ENCODE measurements at regions not wholly inside any gene's neighbourhood (a gene's known extent, or its start where the extent isn't known, plus 50 kb on each side); places are given as distances from the start of the nearest gene placed in this dataset.
A peak's percentile ranks its signal among the peaks of the same experiment; 100 is the strongest.

GRCh38 chr17:73851921-73852320, 207.7 kb upstream of the SDK2 start (continued):
- peak; percentile 39 for TF ChIP-seq USF2 (CRISPR knock-in tag; IDR thresholded peaks at IDR 0.05)
- TF ChIP-seq ZNF24 (IDR thresholded peaks at IDR 0.05) = no peak

- Histone ChIP-seq H3K4me1 (replicated peaks in 1 of 2; ENCODE audit: control insufficient read depth in 2 of 2, insufficient read depth in 2 of 2, low read length in 2 of 2) (no peaks in the 10 kb centered on the region), H4K20me1 (replicated peaks; ENCODE audit: control insufficient read depth, insufficient read depth, low read length) (no peaks in the 10 kb centered on the region), H3K27me3 (ENCODE audit: control insufficient read depth in 2 of 2, insufficient read depth in 2 of 2, low read length in 2 of 2) (no peaks in the 10 kb centered on the region; a peak in 1 of 5 replicates), H3K4me3 (no peak overlapping the region), H3K36me3 (ENCODE audit: control insufficient read depth, insufficient read depth, low read length) (no peaks in the 10 kb centered on the region), H3K9ac (ENCODE audit: insufficient read depth in 1 of 2, low read depth in 2 of 2, low read length in 2 of 2) (no peak overlapping the region), H3K27ac (ENCODE audit: extremely low read depth, low read depth, low read length) (no peak overlapping the region), H3K9me3 (replicated peaks; ENCODE audit: control insufficient read depth, insufficient read depth, low read depth, low read length) (no peaks in the 10 kb centered on the region), H2AFZ (ENCODE audit: low read depth, low read length) (no peak overlapping the region), H3K9me1 (ENCODE audit: control insufficient read depth, insufficient read depth, low read length) (no peaks in the 10 kb centered on the region), H3K79me2 (ENCODE audit: control insufficient read depth, insufficient read depth, low read length) (no peaks in the 10 kb centered on the region), H3K4me2 (ENCODE audit: insufficient read depth, low read length) (no peak overlapping the region)
- FAIRE-seq (no peak), DNase-seq (ENCODE audit: extremely low read depth in 1 of 4, low spot score in 3 of 4) (no peak), ATAC-seq (no peak)
- intact Hi-C loops (cut with micrococcal nuclease) (no loop called here), in situ Hi-C loops (cut with MboI) (no loop called here)
- CTCF ChIA-PET (ENCODE audit: low intra/inter-chr PET ratio) = no interaction called here
- WGBS (ENCODE audit: insufficient coverage, low coverage, missing lambda C conversion rate) = 1% methylated on average over 15 of the region's 15 CpGs
- TF ChIP-seq HNRNPL (IDR thresholded peaks at IDR 0.05; ENCODE audit: low read depth, low read length) (no peak), HBP1 (CRISPR knock-in tag; IDR thresholded peaks at IDR 0.05) (no peak), ZNF512 (tag; IDR thresholded peaks at IDR 0.05) (no peak), SREBF1 (IDR thresholded peaks at IDR 0.05; ENCODE audit: borderline replicate concordance, low read depth, low read length) (no peak), MBD2 (IDR thresholded peaks at IDR 0.05; ENCODE audit: borderline replicate concordance, low read depth) (no peak), EP300 (IDR thresholded peaks at IDR 0.05; ENCODE audit: low read length) (no peak)
- POLR2A ChIA-PET = no interaction called here
- no TSS peak for BruUV-seq (replicated peaks)
These were observed 211.6 kb upstream of the SDK2 start for GRCh38 chr17:73855720-73856333.
